ENCODE measurements at regions not wholly inside any gene's neighbourhood (a gene's known extent, or its start where the extent isn't known, plus 50 kb on each side); places are given as distances from the start of the nearest gene placed in this dataset.

DNA sequence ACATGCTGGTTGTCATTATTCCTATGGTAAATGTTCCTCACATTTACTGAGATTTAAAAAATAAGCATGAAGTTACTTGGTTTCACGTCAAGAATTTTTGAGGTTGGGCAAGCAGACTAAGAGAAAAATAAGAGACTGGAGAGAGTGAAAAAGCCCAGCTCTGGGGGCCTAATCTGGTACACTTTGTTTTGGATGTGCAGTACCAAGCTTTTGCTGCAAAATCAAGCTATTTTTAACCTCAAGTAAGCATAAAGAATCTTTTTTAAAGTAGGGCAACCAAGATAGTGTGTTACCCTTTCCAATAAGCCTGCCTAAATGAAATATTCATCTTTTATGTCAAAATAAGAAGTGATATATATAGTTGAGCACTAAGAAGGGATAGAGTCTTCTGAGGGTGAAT, 79.4 kb upstream of the ARHGAP20 start:
- TF ChIP-seq, protein P1, sequence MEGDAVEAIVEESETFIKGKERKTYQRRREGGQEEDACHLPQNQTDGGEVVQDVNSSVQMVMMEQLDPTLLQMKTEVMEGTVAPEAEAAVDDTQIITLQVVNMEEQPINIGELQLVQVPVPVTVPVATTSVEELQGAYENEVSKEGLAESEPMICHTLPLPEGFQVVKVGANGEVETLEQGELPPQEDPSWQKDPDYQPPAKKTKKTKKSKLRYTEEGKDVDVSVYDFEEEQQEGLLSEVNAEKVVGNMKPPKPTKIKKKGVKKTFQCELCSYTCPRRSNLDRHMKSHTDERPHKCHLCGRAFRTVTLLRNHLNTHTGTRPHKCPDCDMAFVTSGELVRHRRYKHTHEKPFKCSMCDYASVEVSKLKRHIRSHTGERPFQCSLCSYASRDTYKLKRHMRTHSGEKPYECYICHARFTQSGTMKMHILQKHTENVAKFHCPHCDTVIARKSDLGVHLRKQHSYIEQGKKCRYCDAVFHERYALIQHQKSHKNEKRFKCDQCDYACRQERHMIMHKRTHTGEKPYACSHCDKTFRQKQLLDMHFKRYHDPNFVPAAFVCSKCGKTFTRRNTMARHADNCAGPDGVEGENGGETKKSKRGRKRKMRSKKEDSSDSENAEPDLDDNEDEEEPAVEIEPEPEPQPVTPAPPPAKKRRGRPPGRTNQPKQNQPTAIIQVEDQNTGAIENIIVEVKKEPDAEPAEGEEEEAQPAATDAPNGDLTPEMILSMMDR (IDR thresholded peaks at IDR 0.05), result no peak
- TF ChIP-seq POLR2A (IDR thresholded peaks at IDR 0.05), result no peak
